Astrocyte (in vitro differentiated cells and primary cell): ENCODE measurements at regions not wholly inside any gene's neighbourhood (a gene's known extent, or its start where the extent isn't known, plus 50 kb on each side); places are given as distances from the start of the nearest gene placed in this dataset.

Experiments used
- DNase-seq: peaks from one replicate; pipeline ENCODE4 v3.0.0-alpha.2; 2010; ENCODE audit warnings: low read depth
- FAIRE-seq: peaks from 2 replicates; lab custom pipeline; 2011; peaks lifted over from hg19 to GRCh38; lab: Jason Lieb, UNC
- H2AFZ ChIP-seq: 2 replicates; pipeline ENCODE4 v1.6.0; 2012; ENCODE audit warnings: low read depth, low read length, inconsistent platforms
- H3K27ac ChIP-seq: 2 replicates; pipeline ENCODE4 v1.5.1; 2011; ENCODE audit warnings: low read depth, low read length, inconsistent platforms
- H3K27me3 ChIP-seq: 2 replicates; pipeline ENCODE4 v1.6.0; 2011; ENCODE audit warnings: low read length, inconsistent platforms; ENCODE audit not compliant: insufficient read depth
- H3K36me3 ChIP-seq: 2 replicates; pipeline ENCODE4 v1.5.1; 2011; ENCODE audit warnings: low read length, inconsistent platforms; ENCODE audit not compliant: insufficient read depth
- H3K4me1 ChIP-seq: 2 replicates; pipeline ENCODE4 v1.5.1; 2011; ENCODE audit warnings: low read length, inconsistent platforms; ENCODE audit not compliant: insufficient read depth
- H3K4me2 ChIP-seq: 2 replicates; pipeline ENCODE4 v1.6.0; 2012; ENCODE audit warnings: low read length, inconsistent platforms
- H3K4me3 ChIP-seq: 2 replicates; pipeline ENCODE4 v1.5.1; 2011; ENCODE audit warnings: low read depth, mild to moderate bottlenecking, low read length, inconsistent platforms; ENCODE audit not compliant: insufficient read depth
- H3K79me2 ChIP-seq: 2 replicates; pipeline ENCODE4 v1.6.0; 2012; ENCODE audit warnings: mild to moderate bottlenecking, low read length, inconsistent platforms; ENCODE audit not compliant: insufficient read depth
- H3K9ac ChIP-seq: 2 replicates; pipeline ENCODE4 v1.6.0; 2012; ENCODE audit warnings: mild to moderate bottlenecking, low read length, inconsistent platforms
- H3K9me3 ChIP-seq: 2 replicates; pipeline ENCODE4 v1.5.1; 2012; ENCODE audit warnings: low read depth, mild to moderate bottlenecking, low read length, inconsistent platforms; ENCODE audit not compliant: insufficient read depth
- H4K20me1 ChIP-seq: 2 replicates; pipeline ENCODE4 v1.6.0; 2012; ENCODE audit warnings: low read length, inconsistent platforms; ENCODE audit not compliant: insufficient read depth
- H3K27ac Mint-ChIP-seq: one replicate; pipeline ENCODE4 v1.8.0; 2021; ENCODE audit warnings: mild to moderate bottlenecking, mixed read lengths; ENCODE audit not compliant: unreplicated experiment
- H3K27me3 Mint-ChIP-seq: one replicate; pipeline ENCODE4 v1.8.0; 2021; ENCODE audit warnings: low read depth, mixed read lengths; ENCODE audit not compliant: unreplicated experiment
- H3K36me3 Mint-ChIP-seq: one replicate; pipeline ENCODE4 v1.8.0; 2021; ENCODE audit warnings: low read depth, mixed read lengths; ENCODE audit not compliant: unreplicated experiment
- H3K4me1 Mint-ChIP-seq: one replicate; pipeline ENCODE4 v1.8.0; 2021; ENCODE audit warnings: low read depth, mixed read lengths; ENCODE audit not compliant: unreplicated experiment
- H3K4me3 Mint-ChIP-seq: one replicate; pipeline ENCODE4 v1.8.0; 2021; ENCODE audit warnings: mild to moderate bottlenecking, moderate library complexity, mixed read lengths; ENCODE audit not compliant: unreplicated experiment
- H3K9me3 Mint-ChIP-seq: one replicate; pipeline ENCODE4 v1.8.0; 2021; ENCODE audit warnings: mild to moderate bottlenecking, mixed read lengths; ENCODE audit not compliant: unreplicated experiment
- EZH2 ChIP-seq: IDR thresholded peaks from 2 replicates; pipeline ENCODE4 v1.6.1; 2012; ENCODE audit warnings: mild to moderate bottlenecking, low read length, inconsistent platforms; ENCODE audit not compliant: insufficient read depth
- TF ChIP-seq, protein P1 (sequence below): IDR thresholded peaks from 2 replicates; pipeline ENCODE4 v1.5.1; 2011; ENCODE audit warnings: low read depth, mild to moderate bottlenecking, inconsistent platforms, low read length, moderate library complexity; ENCODE audit not compliant: insufficient read depth

GRCh38 chr3:102099913-102100312, 250.6 kb downstream of the NFKBIZ start:
- no peak overlapping the region for H3K4me2 ChIP-seq
- no peaks in the 10 kb centered on the region for H3K79me2 ChIP-seq
- no peak overlapping the region for H3K9ac ChIP-seq
- DNase-seq (no peak), FAIRE-seq (no peak)
- Mint-ChIP-seq H3K27ac (no peak overlapping the region), H3K27me3 (no peaks in the 10 kb centered on the region), H3K4me1 (no peaks in the 10 kb centered on the region), H3K9me3 (peaks cover 4% of the 10 kb centered on the region), H3K36me3 (no peaks in the 10 kb centered on the region), H3K4me3 (no peak overlapping the region)
- TF ChIP-seq, protein P1, sequence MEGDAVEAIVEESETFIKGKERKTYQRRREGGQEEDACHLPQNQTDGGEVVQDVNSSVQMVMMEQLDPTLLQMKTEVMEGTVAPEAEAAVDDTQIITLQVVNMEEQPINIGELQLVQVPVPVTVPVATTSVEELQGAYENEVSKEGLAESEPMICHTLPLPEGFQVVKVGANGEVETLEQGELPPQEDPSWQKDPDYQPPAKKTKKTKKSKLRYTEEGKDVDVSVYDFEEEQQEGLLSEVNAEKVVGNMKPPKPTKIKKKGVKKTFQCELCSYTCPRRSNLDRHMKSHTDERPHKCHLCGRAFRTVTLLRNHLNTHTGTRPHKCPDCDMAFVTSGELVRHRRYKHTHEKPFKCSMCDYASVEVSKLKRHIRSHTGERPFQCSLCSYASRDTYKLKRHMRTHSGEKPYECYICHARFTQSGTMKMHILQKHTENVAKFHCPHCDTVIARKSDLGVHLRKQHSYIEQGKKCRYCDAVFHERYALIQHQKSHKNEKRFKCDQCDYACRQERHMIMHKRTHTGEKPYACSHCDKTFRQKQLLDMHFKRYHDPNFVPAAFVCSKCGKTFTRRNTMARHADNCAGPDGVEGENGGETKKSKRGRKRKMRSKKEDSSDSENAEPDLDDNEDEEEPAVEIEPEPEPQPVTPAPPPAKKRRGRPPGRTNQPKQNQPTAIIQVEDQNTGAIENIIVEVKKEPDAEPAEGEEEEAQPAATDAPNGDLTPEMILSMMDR, result no peak
- no peak for TF ChIP-seq EZH2
- no peaks in the 10 kb centered on the region for H3K36me3 ChIP-seq
- H3K27ac ChIP-seq, result no peak overlapping the region
- H3K4me1 ChIP-seq, result no peaks in the 10 kb centered on the region
- no peaks in the 10 kb centered on the region for H3K9me3 ChIP-seq
- H3K4me3 ChIP-seq, result no peak overlapping the region
- H2AFZ ChIP-seq, result no peak overlapping the region
- no peaks in the 10 kb centered on the region for H4K20me1 ChIP-seq
- H3K27me3 ChIP-seq, result no peaks in the 10 kb centered on the region

DNA sequence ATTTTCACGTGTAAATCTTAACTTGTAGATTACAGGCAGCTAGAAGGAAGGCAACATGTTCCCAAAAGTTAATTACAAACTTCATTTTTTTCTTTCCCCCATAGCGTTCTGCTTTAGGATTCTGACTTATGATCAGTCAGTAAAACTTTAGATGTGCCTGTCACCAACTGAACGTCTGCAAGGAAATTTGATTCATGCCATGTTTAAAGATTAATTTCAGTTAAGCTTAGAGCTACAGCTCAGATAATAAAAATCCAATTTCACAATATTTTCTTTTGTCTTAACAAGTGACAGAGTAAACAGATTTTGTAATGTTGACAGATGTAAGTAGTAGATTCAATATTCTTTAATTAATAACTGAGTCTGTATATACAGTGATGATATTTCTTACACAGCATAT, 253.1 kb downstream of the NFKBIZ start:
- no peaks in the 10 kb centered on the region for H3K27me3 ChIP-seq
- no peak for DNase-seq
- no peak overlapping the region for H3K27ac ChIP-seq
- TF ChIP-seq, protein P1, result no peak
- TF ChIP-seq EZH2, result no peak
- no peaks in the 10 kb centered on the region for H3K4me1 Mint-ChIP-seq
- H3K4me1 ChIP-seq, result no peaks in the 10 kb centered on the region
- no peaks in the 10 kb centered on the region for H3K79me2 ChIP-seq
- H2AFZ ChIP-seq, result no peak overlapping the region
- no peak overlapping the region for H3K4me3 ChIP-seq
- H3K27ac Mint-ChIP-seq, result no peak overlapping the region
- no peaks in the 10 kb centered on the region for H3K36me3 Mint-ChIP-seq
- H3K36me3 ChIP-seq, result no peaks in the 10 kb centered on the region
- peaks cover 5% of the 10 kb centered on the region for H3K9me3 Mint-ChIP-seq
- no peak overlapping the region for H3K4me2 ChIP-seq
- no peaks in the 10 kb centered on the region for H4K20me1 ChIP-seq
- H3K4me3 Mint-ChIP-seq, result no peak overlapping the region
- H3K9me3 ChIP-seq, result peaks cover 2% of the 10 kb centered on the region
- H3K27me3 Mint-ChIP-seq, result no peaks in the 10 kb centered on the region
- no peak for FAIRE-seq
- H3K9ac ChIP-seq, result no peak overlapping the region

DNA sequence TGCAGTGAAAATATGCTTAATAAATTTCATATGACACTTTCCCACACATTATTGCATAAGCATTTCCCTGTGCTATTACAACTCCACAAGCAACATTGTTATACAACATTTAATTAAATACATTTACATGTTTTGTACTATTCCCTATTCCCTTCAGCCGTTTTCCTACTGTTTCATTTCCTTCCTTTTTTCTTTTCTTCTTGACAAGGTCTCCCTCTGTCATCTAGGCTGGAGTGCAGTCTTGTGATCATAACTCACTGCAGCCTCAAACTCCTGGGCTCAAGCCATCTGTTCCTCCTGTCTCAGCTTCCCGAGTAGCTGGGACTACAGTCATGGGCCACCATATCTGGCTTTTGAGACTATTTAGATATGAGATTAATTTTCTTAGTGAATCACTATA, 254.7 kb downstream of the NFKBIZ start:
- no peaks in the 10 kb centered on the region for H3K36me3 ChIP-seq
- no peak overlapping the region for H3K4me3 ChIP-seq
- no peak overlapping the region for H3K4me3 Mint-ChIP-seq
- no peaks in the 10 kb centered on the region for H3K4me1 ChIP-seq
- TF ChIP-seq EZH2, result no peak
- TF ChIP-seq, protein P1, result no peak
- H3K9me3 ChIP-seq, result peaks cover 8% of the 10 kb centered on the region
- no peaks in the 10 kb centered on the region for H3K36me3 Mint-ChIP-seq
- H3K4me1 Mint-ChIP-seq, result no peaks in the 10 kb centered on the region
- no peaks in the 10 kb centered on the region for H3K79me2 ChIP-seq
- no peak overlapping the region for H3K27ac ChIP-seq
- no peak overlapping the region for H3K9ac ChIP-seq
- no peak for DNase-seq
- no peak overlapping the region for H3K4me2 ChIP-seq
- H3K9me3 Mint-ChIP-seq, result peaks cover 8% of the 10 kb centered on the region
- no peaks in the 10 kb centered on the region for H3K27me3 ChIP-seq
- H4K20me1 ChIP-seq, result no peaks in the 10 kb centered on the region
- no peak overlapping the region for H3K27ac Mint-ChIP-seq
- H3K27me3 Mint-ChIP-seq, result no peaks in the 10 kb centered on the region
- FAIRE-seq, result no peak
- H2AFZ ChIP-seq, result no peak overlapping the region
